HepG2 (cell line): ENCODE measurements at regions not wholly inside any gene's neighbourhood (a gene's known extent, or its start where the extent isn't known, plus 50 kb on each side); places are given as distances from the start of the nearest gene placed in this dataset.

ENCODE experiments used
- ATAC-seq: fragments of 200-7000 bp; cut with Tn5 transposase; 3 replicates; pipeline ENCODE4 v1.9.1; 2020; ENCODE audit warnings: mild to moderate bottlenecking, moderate library complexity
- BruUV-seq: library from RNA; stranded (reverse); fragments of 400-500 nt; replicated peaks from 2 replicates; lab custom pipeline; 2021; lab: Mats Ljungman, UMichigan
- CTCF ChIA-PET: fragments of 300-600 bp; formaldehyde crosslinking; extraction: SDS; loops from one replicate; lab custom pipeline; 2021; ENCODE audit warnings: low total read pairs, inconsistent platforms, low intra/inter-chr PET ratio; lab: Yijun Ruan, JAX
- POLR2A ChIA-PET: fragments of 350-600 bp; sonication (Branson Sonifier 250); formaldehyde crosslinking; loops from one replicate; lab custom pipeline; 2020; ENCODE audit warnings: antibody characterized with exemption, inconsistent platforms; lab: Yijun Ruan, JAX
- DNase-seq: peaks from one replicate; pipeline ENCODE4 v3.0.0-alpha.2; 2015; ENCODE audit warnings: low spot score
- FAIRE-seq: peaks from 3 replicates; lab custom pipeline; 2011; peaks lifted over from hg19 to GRCh38; lab: Jason Lieb, UNC
- H2AFZ ChIP-seq: one replicate; pipeline ENCODE4 v1.6.1; 2011; ENCODE audit warnings: low read length, inconsistent platforms
- H3K27ac ChIP-seq: fragments of 300-600 bp; 3 replicates; pipeline ENCODE4 v1.8.0; 2011; ENCODE audit warnings: mixed run types, mild to moderate bottlenecking, mixed read lengths, low read length, inconsistent platforms; ENCODE audit not compliant: insufficient read depth; ENCODE audit errors: extremely low read length
- H3K27me3 ChIP-seq, 2 experiments: fragments of 200-600 bp in 1 of 2; 2 replicates in 1 of 2; 3 replicates in 1 of 2; pipeline versions ENCODE4 v1.6.0 to v1.8.0; 2011; ENCODE audit warnings: low read length in 2 of 2, mild to moderate bottlenecking in 2 of 2, moderate library complexity in 2 of 2, inconsistent platforms in 1 of 2; ENCODE audit not compliant: insufficient read depth in 2 of 2, control insufficient read depth in 1 of 2
- H3K36me3 ChIP-seq, 2 experiments: fragments of 200-600 bp in 1 of 2; replicated peaks in 1 of 2; 2 replicates in 1 of 2; 3 replicates in 1 of 2; pipeline versions ENCODE4 v1.5.1 to v1.8.0; 2011; ENCODE audit warnings: low read length in 2 of 2, inconsistent platforms in 1 of 2; ENCODE audit not compliant: insufficient read depth in 2 of 2, control insufficient read depth in 1 of 2
- H3K4me1 ChIP-seq: 2 replicates; pipeline ENCODE4 v1.5.1; 2012; ENCODE audit warnings: low read length, inconsistent platforms; ENCODE audit not compliant: insufficient read depth
- H3K4me2 ChIP-seq: 2 replicates; pipeline ENCODE4 v1.6.0; 2011; ENCODE audit warnings: low read depth, low read length, inconsistent platforms
- H3K4me3 ChIP-seq, 3 experiments: fragments of 200-600 bp in 1 of 3; sonication (generic), shearing (Covaris generic) in 1 of 3; replicated peaks in 1 of 3; 2 replicates each; pipeline ENCODE4 v1.5.1; 2011 to 2016; ENCODE audit warnings: low read length in 3 of 3, inconsistent platforms in 2 of 3, low read depth in 2 of 3, mild to moderate bottlenecking in 2 of 3, control low read depth in 1 of 3, mixed read lengths in 1 of 3; ENCODE audit not compliant: insufficient read depth in 1 of 3
- H3K79me2 ChIP-seq: one replicate; pipeline ENCODE4 v1.6.1; 2011; ENCODE audit warnings: low read length, inconsistent platforms; ENCODE audit not compliant: insufficient read depth
- H3K9ac ChIP-seq: 2 replicates; pipeline ENCODE4 v1.6.0; 2011; ENCODE audit warnings: mild to moderate bottlenecking, low read depth, low read length, inconsistent platforms; ENCODE audit not compliant: insufficient read depth
- H3K9me3 ChIP-seq: 2 replicates; pipeline ENCODE4 v1.5.1; 2012; ENCODE audit warnings: mild to moderate bottlenecking, low read length
- H4K20me1 ChIP-seq: 2 replicates; pipeline ENCODE4 v1.6.0; 2011; ENCODE audit warnings: inconsistent platforms, mild to moderate bottlenecking, low read length, moderate library complexity; ENCODE audit not compliant: insufficient read depth
- MYNN ChIP-seq: sonication (generic); formaldehyde crosslinking; IDR thresholded peaks from 2 replicates; pipeline ENCODE4 v1.4.0; 2020; ENCODE audit warnings: mild to moderate bottlenecking, low read depth, missing genetic modification reagents
- ZFP90 ChIP-seq: sonication (generic); formaldehyde crosslinking; IDR thresholded peaks from 2 replicates; pipeline ENCODE4 v1.8.0; 2022; ENCODE audit warnings: missing genetic modification reagents, mild to moderate bottlenecking, inconsistent platforms, borderline replicate concordance
- WGBS: methylation state at CpG from one replicate; pipeline ENCODE4 v1.1.6; 2017; ENCODE audit warnings: low lambda C conversion rate; 5-methylcytosine and 5-hydroxymethylcytosine counted together
- in situ Hi-C: cut with HindIII; loops from 2 replicates; pipeline ENCODE4 v1.10.0; 2017; ENCODE audit warnings: low pct_unique_long_range_greater_than_20kb; ENCODE audit not compliant: extremely low pct_ligation_motif_present
- intact Hi-C: fragments of 100-400 bp; cut with micrococcal nuclease; formaldehyde crosslinking; loops from one replicate; pipeline ENCODE4 v1.10.0; 2022; ENCODE audit not compliant: unreplicated experiment
- TF ChIP-seq, protein P1 (sequence below): sonication (generic); formaldehyde crosslinking; IDR thresholded peaks from 2 replicates; pipeline ENCODE4 v1.4.0; 2020; ENCODE audit warnings: missing genetic modification reagents, borderline replicate concordance
- TF ChIP-seq, protein P2 (sequence below): sonication (generic); formaldehyde crosslinking; IDR thresholded peaks from 2 replicates; pipeline ENCODE4 v1.9.0; 2022; ENCODE audit warnings: low read depth, missing genetic modification reagents
- TF ChIP-seq, protein P3 (sequence below): sonication (generic); formaldehyde crosslinking; IDR thresholded peaks from 2 replicates; pipeline ENCODE4 v1.4.0; 2020; ENCODE audit warnings: missing genetic modification reagents

DNA sequence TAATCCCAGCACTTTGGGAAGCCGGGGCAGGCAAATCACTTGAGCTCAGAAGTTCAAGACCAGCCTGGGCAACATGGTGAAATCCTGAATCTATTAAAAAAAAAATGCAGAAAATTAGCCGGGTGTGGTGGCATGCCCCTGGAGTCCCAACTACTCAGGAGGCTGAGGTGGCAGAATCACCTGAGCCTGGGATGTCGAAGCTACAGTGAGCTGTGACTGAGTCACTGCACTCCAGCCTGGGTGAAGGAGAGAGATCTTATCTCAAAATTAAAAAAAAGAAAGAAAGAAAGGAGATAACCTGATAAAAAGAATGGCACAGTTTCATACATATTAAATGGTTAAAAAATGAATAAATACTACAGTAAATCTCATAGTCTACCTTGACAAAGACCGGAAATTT, 123.6 kb upstream of the TNFAIP3 start (continued):
- TF ChIP-seq, protein P1, sequence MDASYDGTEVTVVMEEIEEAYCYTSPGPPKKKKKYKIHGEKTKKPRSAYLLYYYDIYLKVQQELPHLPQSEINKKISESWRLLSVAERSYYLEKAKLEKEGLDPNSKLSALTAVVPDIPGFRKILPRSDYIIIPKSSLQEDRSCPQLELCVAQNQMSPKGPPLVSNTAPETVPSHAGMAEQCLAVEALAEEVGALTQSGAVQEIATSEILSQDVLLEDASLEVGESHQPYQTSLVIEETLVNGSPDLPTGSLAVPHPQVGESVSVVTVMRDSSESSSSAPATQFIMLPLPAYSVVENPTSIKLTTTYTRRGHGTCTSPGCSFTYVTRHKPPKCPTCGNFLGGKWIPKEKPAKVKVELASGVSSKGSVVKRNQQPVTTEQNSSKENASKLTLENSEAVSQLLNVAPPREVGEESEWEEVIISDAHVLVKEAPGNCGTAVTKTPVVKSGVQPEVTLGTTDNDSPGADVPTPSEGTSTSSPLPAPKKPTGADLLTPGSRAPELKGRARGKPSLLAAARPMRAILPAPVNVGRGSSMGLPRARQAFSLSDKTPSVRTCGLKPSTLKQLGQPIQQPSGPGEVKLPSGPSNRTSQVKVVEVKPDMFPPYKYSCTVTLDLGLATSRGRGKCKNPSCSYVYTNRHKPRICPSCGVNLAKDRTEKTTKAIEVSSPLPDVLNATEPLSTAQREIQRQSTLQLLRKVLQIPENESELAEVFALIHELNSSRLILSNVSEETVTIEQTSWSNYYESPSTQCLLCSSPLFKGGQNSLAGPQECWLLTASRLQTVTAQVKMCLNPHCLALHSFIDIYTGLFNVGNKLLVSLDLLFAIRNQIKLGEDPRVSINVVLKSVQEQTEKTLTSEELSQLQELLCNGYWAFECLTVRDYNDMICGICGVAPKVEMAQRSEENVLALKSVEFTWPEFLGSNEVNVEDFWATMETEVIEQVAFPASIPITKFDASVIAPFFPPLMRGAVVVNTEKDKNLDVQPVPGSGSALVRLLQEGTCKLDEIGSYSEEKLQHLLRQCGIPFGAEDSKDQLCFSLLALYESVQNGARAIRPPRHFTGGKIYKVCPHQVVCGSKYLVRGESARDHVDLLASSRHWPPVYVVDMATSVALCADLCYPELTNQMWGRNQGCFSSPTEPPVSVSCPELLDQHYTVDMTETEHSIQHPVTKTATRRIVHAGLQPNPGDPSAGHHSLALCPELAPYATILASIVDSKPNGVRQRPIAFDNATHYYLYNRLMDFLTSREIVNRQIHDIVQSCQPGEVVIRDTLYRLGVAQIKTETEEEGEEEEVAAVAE (CRISPR knock-in tag), result no peak

DNA sequence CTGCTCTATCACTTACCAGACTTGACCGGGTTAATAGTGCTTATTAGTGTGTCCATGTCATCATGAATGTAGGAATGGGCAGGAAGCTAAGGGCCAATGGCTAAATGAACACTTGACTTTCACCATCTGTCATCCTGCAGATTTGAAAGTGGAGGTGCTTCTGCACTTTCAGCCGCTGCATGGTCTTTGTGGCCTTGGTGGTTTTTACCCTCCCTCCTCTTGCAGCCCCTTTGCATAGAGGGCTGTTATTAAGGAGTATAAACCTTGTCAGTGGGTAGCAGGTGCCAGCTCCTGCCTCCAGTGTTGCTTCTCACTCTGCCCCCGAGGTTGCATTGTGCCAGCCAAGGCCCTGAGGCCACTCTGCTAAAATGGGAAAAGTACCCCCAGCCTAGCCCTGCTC, 122.2 kb upstream of the TNFAIP3 start:
- ATAC-seq, result no peak
- TF ChIP-seq, protein P2, sequence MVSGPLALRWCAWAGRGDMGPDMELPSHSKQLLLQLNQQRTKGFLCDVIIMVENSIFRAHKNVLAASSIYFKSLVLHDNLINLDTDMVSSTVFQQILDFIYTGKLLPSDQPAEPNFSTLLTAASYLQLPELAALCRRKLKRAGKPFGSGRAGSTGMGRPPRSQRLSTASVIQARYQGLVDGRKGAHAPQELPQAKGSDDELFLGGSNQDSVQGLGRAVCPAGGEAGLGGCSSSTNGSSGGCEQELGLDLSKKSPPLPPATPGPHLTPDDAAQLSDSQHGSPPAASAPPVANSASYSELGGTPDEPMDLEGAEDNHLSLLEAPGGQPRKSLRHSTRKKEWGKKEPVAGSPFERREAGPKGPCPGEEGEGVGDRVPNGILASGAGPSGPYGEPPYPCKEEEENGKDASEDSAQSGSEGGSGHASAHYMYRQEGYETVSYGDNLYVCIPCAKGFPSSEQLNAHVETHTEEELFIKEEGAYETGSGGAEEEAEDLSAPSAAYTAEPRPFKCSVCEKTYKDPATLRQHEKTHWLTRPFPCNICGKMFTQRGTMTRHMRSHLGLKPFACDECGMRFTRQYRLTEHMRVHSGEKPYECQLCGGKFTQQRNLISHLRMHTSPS, result no peak
- TF ChIP-seq ZFP90, result no peak
- TF ChIP-seq MYNN (CRISPR knock-in tag), result no peak
- TF ChIP-seq, protein P3, sequence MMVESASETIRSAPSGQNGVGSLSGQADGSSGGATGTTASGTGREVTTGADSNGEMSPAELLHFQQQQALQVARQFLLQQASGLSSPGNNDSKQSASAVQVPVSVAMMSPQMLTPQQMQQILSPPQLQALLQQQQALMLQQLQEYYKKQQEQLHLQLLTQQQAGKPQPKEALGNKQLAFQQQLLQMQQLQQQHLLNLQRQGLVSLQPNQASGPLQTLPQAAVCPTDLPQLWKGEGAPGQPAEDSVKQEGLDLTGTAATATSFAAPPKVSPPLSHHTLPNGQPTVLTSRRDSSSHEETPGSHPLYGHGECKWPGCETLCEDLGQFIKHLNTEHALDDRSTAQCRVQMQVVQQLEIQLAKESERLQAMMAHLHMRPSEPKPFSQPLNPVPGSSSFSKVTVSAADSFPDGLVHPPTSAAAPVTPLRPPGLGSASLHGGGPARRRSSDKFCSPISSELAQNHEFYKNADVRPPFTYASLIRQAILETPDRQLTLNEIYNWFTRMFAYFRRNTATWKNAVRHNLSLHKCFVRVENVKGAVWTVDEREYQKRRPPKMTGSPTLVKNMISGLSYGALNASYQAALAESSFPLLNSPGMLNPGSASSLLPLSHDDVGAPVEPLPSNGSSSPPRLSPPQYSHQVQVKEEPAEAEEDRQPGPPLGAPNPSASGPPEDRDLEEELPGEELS (CRISPR knock-in tag), result no peak
- no peaks in the 10 kb centered on the region for H3K79me2 ChIP-seq
- BruUV-seq, result no TSS peak
- intact Hi-C loops (no loop called here), in situ Hi-C loops (no loop called here)
- no peak overlapping the region for H3K4me3 ChIP-seq
- H3K27me3 ChIP-seq, result no peaks in the 10 kb centered on the region
- no peak overlapping the region for H2AFZ ChIP-seq
- H3K9ac ChIP-seq, result no peak overlapping the region
- FAIRE-seq, result no peak
- ChIA-PET CTCF (no interaction called here), POLR2A (no interaction called here)
- H3K27ac ChIP-seq, result no peak overlapping the region
- no peak for DNase-seq
- WGBS, result 95% methylated on average over 3 of the region's 3 CpGs
- no peak overlapping the region for H3K4me2 ChIP-seq
- no peaks in the 10 kb centered on the region for H3K36me3 ChIP-seq
- no peaks in the 10 kb centered on the region for H3K9me3 ChIP-seq
- peaks cover 53% of the 10 kb centered on the region for H3K4me1 ChIP-seq
- H4K20me1 ChIP-seq, result no peaks in the 10 kb centered on the region
